K562 (cell line): ENCODE measurements at regions not wholly inside any gene's neighbourhood (a gene's known extent, or its start where the extent isn't known, plus 50 kb on each side); places are given as distances from the start of the nearest gene placed in this dataset.

ENCODE experiments used
- CTCF ChIP-seq, 3 experiments: IDR thresholded peaks in 2 of 3; conservative IDR thresholded peaks in 1 of 3; 2 replicates each; pipeline ENCODE4 v1.5.1; 2011 to 2012; ENCODE audit warnings: low read length in 3 of 3, mild to moderate bottlenecking in 3 of 3, control low read depth in 2 of 3, improper control_type of control experiment in 1 of 3, inconsistent platforms in 1 of 3, low read depth in 1 of 3, mixed read lengths in 1 of 3, moderate library complexity in 1 of 3; ENCODE audit not compliant: insufficient read depth in 2 of 3
- GABPA ChIP-seq: fragments of 200-800 bp; sonication (Bioruptor generic); conservative IDR thresholded peaks from 2 replicates; pipeline ENCODE4 v1.6.1; 2016; ENCODE audit warnings: low read depth, missing genetic modification characterization, missing compliant biosample characterization
- MAX ChIP-seq: sonication (generic); formaldehyde crosslinking; IDR thresholded peaks from 2 replicates; pipeline ENCODE4 v1.9.0; 2022; ENCODE audit warnings: mild to moderate bottlenecking, missing genetic modification reagents
- TARDBP ChIP-seq: fragments of 450-650 bp; IDR thresholded peaks from 2 replicates; pipeline ENCODE4 v1.6.1; 2016
- ZFX ChIP-seq: sonication (generic); formaldehyde crosslinking; IDR thresholded peaks from 2 replicates; pipeline ENCODE4 v1.8.0; 2022; ENCODE audit warnings: mild to moderate bottlenecking, missing genetic modification reagents, moderate library complexity
- ZNF766 ChIP-seq: fragments of 200-800 bp; sonication (Bioruptor generic); conservative IDR thresholded peaks from 2 replicates; pipeline ENCODE4 v1.6.1; 2016; ENCODE audit warnings: missing genetic modification characterization, missing compliant biosample characterization

- TF ChIP-seq ZFX (CRISPR knock-in tag) (no peak), MAX (CRISPR knock-in tag) (no peak), GABPA (no peak), CTCF (IDR thresholded peaks at IDR 0.05 in 2 of 3, conservative IDR thresholded peaks at IDR 0.05 in 1 of 3; ENCODE audit: insufficient read depth in 2 of 3, low read depth in 1 of 3, low read length in 3 of 3) (no peak), ZNF766 (no peak), TARDBP (no peak)
These were observed 90.2 kb upstream of the RIPOR2 start for GRCh38 chr6:25025919-25026301.
